ENCODE measurements at regions not wholly inside any gene's neighbourhood (a gene's known extent, or its start where the extent isn't known, plus 50 kb on each side); places are given as distances from the start of the nearest gene placed in this dataset.

- no peak for TF ChIP-seq CTCF (IDR thresholded peaks at IDR 0.05)
- no peak for TF ChIP-seq REST (IDR thresholded peaks at IDR 0.05; ENCODE audit: insufficient read depth in 1 of 2, low read depth in 2 of 2, low read length in 1 of 2)
- TF ChIP-seq POLR2AphosphoS5 (IDR thresholded peaks at IDR 0.05; ENCODE audit: low read depth, low read length), result no peak
- no peak for TF ChIP-seq TCF7L2 (IDR thresholded peaks at IDR 0.05; ENCODE audit: low read depth, low read length)
- no peak for TF ChIP-seq SIN3A (IDR thresholded peaks at IDR 0.05; ENCODE audit: borderline replicate concordance, insufficient read depth, low read depth, low read length)
Measured at GRCh38 chr11:15878756-15879155, 477.6 kb downstream of the SOX6 start.

All from Panc1 (cell line).